Activated CD4-positive, alpha-beta T cell treated with anti-CD3 and anti-CD28 coated beads, Interleukin-2, Interleukin-4, amounts not matched to agents 100 ng/mL and 50 ng/mL, durations not matched to agents 16 hours and 8 hours (primary cell): ENCODE measurements at regions not wholly inside any gene's neighbourhood (a gene's known extent, or its start where the extent isn't known, plus 50 kb on each side); places are given as distances from the start of the nearest gene placed in this dataset.
"Not testable (repeated sequence)": the region's sequence is repeated elsewhere in the genome, so short reads cannot be mapped to it uniquely, and the experiment has no call there.

Experiments
- DNase-seq: peaks from one replicate; pipeline ENCODE4 v3.0.0-alpha.2; 2020; ENCODE audit warnings: low spot score

GRCh38 chr10:94225589-94225988 is 137.2 kb downstream of the NOC3L start:
- DNase-seq, result no peak

- no peak for DNase-seq
Observed at GRCh38 chr10:94230134-94230785, 132.5 kb downstream of the NOC3L start.

- DNase-seq, result no peak
Observed at GRCh38 chr10:94232711-94233383, 129.9 kb downstream of the NOC3L start.

- no peak for DNase-seq
Observed at GRCh38 chr10:94235461-94235860, 127.3 kb downstream of the NOC3L start.

- DNase-seq, result no peak
Observed at GRCh38 chr10:94238006-94238617, 124.6 kb downstream of the NOC3L start.

- DNase-seq, result no peak
Observed at GRCh38 chr10:94239696-94240095, 123.0 kb downstream of the NOC3L start.

- DNase-seq, result no peak
Observed at GRCh38 chr10:94240491-94240890, 122.2 kb downstream of the NOC3L start.

- DNase-seq, result no peak
Observed at GRCh38 chr10:94240901-94241300, 121.8 kb downstream of the NOC3L start.

- DNase-seq, result no peak
Observed at GRCh38 chr10:94251098-94251497, 111.6 kb downstream of the NOC3L start.

- no peak for DNase-seq
Observed at GRCh38 chr10:94251568-94251967, 111.2 kb downstream of the NOC3L start.

GRCh38 chr10:94257407-94257806 is 105.3 kb downstream of the NOC3L start:
- DNase-seq, result not testable (repeated sequence)

- no peak for DNase-seq
Observed at GRCh38 chr10:94260455-94260854, 102.3 kb downstream of the NOC3L start.

GRCh38 chr10:94264085-94264484 is 98.7 kb downstream of the NOC3L start:
- no peak for DNase-seq

GRCh38 chr10:94266091-94266490 is 96.6 kb downstream of the NOC3L start:
- no peak for DNase-seq

GRCh38 chr10:94268652-94269051 is 94.1 kb downstream of the NOC3L start:
- no peak for DNase-seq

- DNase-seq, result no peak
Observed at GRCh38 chr10:94274142-94274787, 88.5 kb downstream of the NOC3L start.

- no peak for DNase-seq
Observed at GRCh38 chr10:94276140-94276539, 86.6 kb downstream of the NOC3L start.

GRCh38 chr10:94277450-94277849 is 85.3 kb downstream of the NOC3L start:
- DNase-seq, result no peak

- peak; percentile 57 for DNase-seq
Observed at GRCh38 chr10:94279835-94280709, 82.7 kb downstream of the NOC3L start.

- no peak for DNase-seq
Observed at GRCh38 chr10:94281654-94282053, 81.1 kb downstream of the NOC3L start.

GRCh38 chr10:94282369-94282768 is 80.4 kb downstream of the NOC3L start:
- DNase-seq, result no peak
